ENCODE measurements at regions not wholly inside any gene's neighbourhood (a gene's known extent, or its start where the extent isn't known, plus 50 kb on each side); places are given as distances from the start of the nearest gene placed in this dataset.

- DNase-seq (ENCODE audit: low read depth in 2 of 2): no peak
Measured at GRCh38 chr5:2131826-2132496, 249.2 kb upstream of the IRX4 start.

- no peak for DNase-seq (ENCODE audit: low read depth in 2 of 2)
Measured at GRCh38 chr5:2131196-2131595, 248.5 kb upstream of the IRX4 start.

GRCh38 chr5:2130361-2130760 is 247.6 kb upstream of the IRX4 start:
- DNase-seq (ENCODE audit: low read depth in 2 of 2): no peak

- DNase-seq (ENCODE audit: low read depth in 2 of 2): no peak
Measured at GRCh38 chr5:2129568-2130272, 247.0 kb upstream of the IRX4 start.

DNA sequence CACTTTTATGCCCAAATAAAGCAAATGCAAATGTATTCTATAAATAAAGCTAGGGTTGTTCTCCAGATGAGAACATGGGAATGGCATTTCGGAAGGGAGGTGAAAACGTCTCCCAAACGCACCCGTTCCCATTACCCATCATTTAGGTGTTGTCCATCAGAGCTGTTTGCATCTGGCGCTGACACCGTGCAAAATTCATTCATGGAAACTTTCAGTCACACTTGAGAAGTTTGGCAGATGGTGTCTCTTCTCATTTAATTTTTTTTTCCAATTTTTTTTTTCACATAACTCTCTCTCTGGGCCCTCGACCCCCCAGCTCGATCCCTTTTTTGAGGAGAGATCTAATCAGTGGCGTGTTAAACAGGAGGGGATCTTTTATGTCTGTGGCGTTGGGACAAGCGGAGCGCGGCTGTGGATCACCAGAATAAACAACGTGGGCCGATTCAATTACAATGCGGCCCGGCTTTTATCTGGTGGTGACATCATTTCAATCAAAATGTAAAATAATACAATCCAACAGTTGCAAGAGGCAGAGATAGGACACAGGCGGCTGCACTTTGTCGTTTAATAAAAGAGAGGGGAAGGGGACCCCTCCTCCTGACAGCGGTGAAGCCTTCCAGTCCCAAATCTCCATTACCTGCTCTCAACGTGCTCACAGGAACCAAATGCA is 246.1 kb upstream of the IRX4 start:
- no peak for DNase-seq (ENCODE audit: low read depth in 2 of 2)

DNA sequence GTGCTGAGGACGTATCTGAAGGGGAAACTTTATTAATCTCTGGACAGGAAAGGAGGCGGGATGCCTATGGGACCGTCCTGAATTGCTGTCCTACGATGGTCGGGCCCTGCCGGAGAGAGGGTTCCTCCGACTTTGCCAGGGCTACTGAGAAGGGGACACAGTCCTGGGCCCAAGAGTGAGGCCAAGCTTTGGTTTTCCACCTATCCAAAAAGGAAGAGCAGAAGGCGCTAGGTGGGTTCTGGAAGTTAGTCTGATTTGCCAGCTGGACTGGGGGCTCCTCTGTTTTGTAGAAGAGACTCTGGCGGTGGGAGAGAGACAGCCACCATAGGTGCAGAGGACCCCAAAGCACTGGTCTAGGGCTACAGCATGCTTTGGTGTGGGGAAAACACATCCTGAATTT is 243.8 kb upstream of the IRX4 start:
- no peak for DNase-seq (ENCODE audit: low read depth in 2 of 2)

DNA sequence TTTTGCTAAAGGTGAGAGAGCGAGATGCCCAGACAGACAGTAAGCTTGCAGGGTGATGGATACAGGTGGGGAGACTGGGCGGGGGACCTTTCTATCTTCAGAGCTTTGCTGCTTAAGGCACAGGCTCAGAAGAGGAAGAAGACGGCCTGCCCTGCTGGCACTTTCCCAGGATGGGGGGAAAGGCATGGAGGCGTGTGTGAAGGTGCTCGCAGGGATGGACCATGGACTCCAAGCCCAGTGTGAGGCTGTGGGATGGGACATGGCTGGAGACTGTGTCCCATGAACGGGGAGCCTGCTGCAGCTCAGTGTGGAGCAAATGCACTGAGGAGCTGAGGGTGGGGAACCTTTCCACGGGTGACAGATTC is 243.2 kb upstream of the IRX4 start:
- DNase-seq (ENCODE audit: low read depth in 2 of 2): no peak

DNA sequence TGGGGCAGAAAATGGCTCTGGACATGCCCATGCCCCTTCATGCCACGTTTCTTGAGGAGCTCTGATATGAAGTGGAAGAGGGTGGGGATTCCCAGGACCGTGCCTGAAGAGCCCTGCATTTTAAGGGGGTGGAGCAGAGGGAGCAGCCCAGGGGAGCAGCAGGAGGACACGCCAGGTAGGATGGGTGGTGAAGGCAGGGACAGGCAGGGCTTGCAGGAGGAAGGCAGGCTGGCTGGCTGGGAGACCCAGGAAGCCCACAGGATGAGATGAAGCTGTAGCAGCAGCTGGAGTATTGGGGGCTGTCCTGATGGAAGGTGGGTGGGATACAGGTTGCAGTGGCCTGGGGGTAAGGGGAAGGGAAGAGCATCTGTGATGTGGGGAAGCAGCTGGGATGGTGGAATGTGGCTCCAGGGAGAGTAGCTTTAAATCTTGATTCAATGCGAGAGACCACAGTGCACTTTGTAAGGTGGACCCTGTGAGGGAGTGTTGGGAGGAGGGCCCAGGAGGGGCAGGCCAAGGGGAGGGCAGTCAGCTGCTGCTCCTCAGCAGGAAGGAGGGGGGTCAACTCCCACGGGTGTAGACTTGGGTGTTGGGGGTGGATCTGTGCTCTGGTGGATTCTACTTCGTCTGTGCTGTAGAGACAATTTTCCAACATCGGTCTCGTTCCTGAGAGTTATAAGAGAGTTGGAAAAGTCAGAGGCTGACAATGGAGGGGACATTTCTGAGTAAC is 242.6 kb upstream of the IRX4 start:
- no peak for DNase-seq (ENCODE audit: low read depth in 2 of 2)

GRCh38 chr5:2124434-2125170 is 241.9 kb upstream of the IRX4 start:
- no peak for DNase-seq (ENCODE audit: low read depth in 2 of 2)

DNA sequence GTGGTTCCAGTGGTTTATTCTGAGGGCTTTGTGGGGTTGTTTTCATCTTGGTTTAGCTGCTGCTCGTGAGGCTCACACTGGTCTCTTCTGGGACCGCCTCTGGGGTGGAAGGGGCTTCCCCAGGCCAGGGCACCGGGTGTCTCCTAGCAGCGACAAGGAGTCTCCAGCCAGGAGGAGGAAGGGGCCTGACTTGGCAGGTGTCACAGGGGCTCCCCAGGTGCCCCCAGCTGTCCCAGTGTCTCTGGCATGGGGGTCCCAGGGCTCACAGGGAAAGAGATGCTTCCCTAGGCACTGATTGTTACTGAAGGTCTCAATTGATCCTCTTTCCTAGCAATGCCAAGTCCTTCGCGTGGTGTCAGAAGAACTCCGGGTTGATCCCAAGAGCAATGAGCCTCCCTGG is 241.1 kb upstream of the IRX4 start:
- no peak for DNase-seq (ENCODE audit: low read depth in 2 of 2)

GRCh38 chr5:2120361-2120760 is 237.6 kb upstream of the IRX4 start:
- DNase-seq (ENCODE audit: low read depth in 2 of 2): no peak

DNA sequence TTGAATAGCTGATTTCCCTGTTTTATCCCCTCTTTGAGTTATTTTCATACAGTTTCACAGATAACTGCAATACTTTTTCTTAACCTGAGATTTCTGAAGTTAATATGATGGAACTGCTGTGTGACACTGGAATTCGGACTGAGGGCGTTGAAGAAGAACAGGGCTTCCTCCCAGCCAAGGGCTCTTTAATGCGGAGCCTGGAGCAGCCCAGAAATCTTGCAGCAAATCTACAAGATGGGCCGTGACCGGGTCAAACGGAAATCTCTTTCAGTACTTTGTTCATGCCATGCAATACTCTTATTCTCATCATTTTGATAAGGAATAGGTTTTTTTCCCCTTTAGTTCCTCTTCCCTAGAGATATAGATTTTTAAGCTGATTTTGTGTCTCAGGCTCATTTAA is 236.8 kb upstream of the IRX4 start:
- DNase-seq (ENCODE audit: low read depth in 2 of 2): no peak

- DNase-seq (ENCODE audit: low read depth in 2 of 2): no peak
Measured at GRCh38 chr5:2113348-2114131, 230.8 kb upstream of the IRX4 start.

GRCh38 chr5:2112173-2113025 is 229.7 kb upstream of the IRX4 start:
- DNase-seq (ENCODE audit: low read depth in 2 of 2): no peak

- DNase-seq (ENCODE audit: low read depth in 2 of 2): no peak
Measured at GRCh38 chr5:2111569-2112105, 228.9 kb upstream of the IRX4 start.

DNA sequence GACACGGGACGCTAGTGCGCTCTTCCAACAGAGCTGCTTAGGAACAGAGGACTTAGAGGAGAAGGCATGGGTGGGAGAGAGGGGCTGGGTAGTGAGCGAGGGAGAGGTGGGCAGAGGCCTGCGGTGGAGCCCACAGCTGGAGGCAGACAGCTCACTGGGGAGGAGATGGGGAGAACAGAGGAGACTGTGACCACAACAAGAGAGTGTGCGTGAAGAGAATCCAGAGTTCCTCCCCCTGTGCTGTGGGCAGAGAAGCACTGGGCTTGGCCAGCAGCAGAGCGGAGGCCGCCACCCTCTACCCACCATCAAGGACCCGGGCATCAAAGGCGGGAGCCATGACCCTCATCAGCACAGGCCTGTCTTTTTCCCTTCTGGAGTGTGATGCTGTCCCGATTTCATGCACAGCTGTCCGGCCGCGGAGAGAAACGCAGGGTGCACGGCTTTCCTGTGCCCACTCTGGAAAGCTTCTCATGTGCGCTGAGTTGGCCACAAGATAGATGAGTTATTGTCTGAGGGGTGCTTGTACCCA is 228.3 kb upstream of the IRX4 start:
- no peak for DNase-seq (ENCODE audit: low read depth in 2 of 2)

DNA sequence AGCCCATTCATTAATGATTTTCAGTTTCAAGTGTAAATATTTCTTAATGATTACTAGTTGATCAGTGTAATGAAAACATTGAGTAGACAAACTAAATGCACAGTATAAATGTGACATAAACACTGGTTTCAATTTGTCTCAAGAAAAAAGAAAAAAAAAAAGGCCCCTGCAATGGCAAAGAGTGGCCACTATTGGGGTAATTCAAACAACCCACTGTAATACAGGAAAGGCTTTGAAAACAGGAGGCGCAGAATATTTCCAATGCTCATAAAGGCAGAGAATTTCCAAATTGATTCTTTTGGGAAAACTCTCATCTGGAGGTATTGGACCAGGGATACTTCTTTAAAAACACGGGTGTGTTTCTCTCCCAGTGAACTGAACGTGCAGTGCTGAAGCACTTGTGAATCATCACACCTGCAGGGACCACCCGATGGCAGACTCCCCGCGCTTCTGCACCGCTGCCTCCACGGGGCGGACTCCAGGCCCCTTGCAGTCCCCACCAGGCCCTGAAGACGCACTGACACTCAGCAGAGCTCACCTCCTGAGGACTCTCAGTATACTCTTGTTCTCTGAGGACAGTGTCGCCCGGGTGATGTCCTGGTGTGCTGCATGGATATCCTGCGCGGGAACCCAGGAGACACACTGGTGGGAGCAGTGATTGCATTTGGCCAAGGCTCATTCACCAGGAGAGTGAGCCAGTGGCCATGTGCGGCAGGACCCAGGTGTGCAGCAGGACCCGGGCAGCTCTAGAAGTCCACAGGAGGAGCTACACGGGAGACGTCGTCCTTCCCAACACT is 227.6 kb upstream of the IRX4 start:
- no peak for DNase-seq (ENCODE audit: low read depth in 2 of 2)

- DNase-seq (ENCODE audit: low read depth in 2 of 2): no peak
Measured at GRCh38 chr5:2109566-2109965, 226.8 kb upstream of the IRX4 start.

DNA sequence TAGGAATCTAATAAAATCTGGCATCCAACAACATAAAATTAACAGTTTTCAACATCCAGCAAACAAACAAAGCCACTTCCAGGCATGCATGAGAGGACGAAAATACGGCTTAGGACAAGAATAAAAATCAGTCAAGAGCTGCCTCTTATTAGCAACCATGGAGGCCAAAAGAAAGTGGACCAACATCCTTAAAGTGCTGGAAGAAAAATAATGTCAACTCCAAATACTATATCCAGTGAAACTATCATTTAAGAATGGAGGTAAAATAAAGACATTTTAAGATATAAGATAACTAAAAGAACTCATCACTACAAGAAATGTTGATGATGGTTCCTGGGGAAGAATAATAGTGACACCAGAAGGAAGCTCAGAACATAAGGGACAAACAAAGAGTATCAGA is 224.0 kb upstream of the IRX4 start:
- DNase-seq (ENCODE audit: low read depth in 2 of 2): no peak
